Motor neuron (in vitro differentiated cells): ENCODE measurements at regions not wholly inside any gene's neighbourhood (a gene's known extent, or its start where the extent isn't known, plus 50 kb on each side); places are given as distances from the start of the nearest gene placed in this dataset.
A peak's percentile ranks its signal among the peaks of the same experiment; 100 is the strongest.
"Not testable (repeated sequence)": the region's sequence is repeated elsewhere in the genome, so short reads cannot be mapped to it uniquely, and the experiment has no call there.

Experiments
- ATAC-seq, 8 experiments: fragments of 200-7000 bp; cut with Tn5 transposase; replicated peaks in 6 of 8; 2 replicates each; pipeline ENCODE4 v1.8.0; 2021; ENCODE audit warnings: mild to moderate bottlenecking in 8 of 8, moderate library complexity in 8 of 8
- H3K27ac ChIP-seq, 2 donors: fragments of 250-450 bp; sonication (Bioruptor Pico); 2 replicates each; pipeline ENCODE4 v1.9.0; 2021; ENCODE audit warnings: antibody characterized with exemption in 2 of 2, mild to moderate bottlenecking in 2 of 2, moderate library complexity in 1 of 2
- H3K4me1 ChIP-seq, 2 donors: fragments of 250-450 bp; sonication (Bioruptor Pico); replicated peaks in 1 of 2; 2 replicates each; pipeline ENCODE4 v1.6.1; 2021; ENCODE audit warnings: antibody characterized with exemption in 2 of 2, mild to moderate bottlenecking in 2 of 2, moderate library complexity in 1 of 2
- H3K4me3 ChIP-seq, 5 donors: fragments of 250-450 bp; sonication (Bioruptor Pico); 2 replicates each; pipeline ENCODE4 v1.9.0; 2021; ENCODE audit warnings: antibody characterized with exemption in 5 of 5, mild to moderate bottlenecking in 5 of 5, moderate library complexity in 4 of 5
- WGBS, 10 experiments: fragments of 450-650 bp; shearing (Covaris generic); methylation state at CpG; one replicate each; pipeline ENCODE4 v1.0.0; 2022; 5-methylcytosine and 5-hydroxymethylcytosine counted together
- in situ Hi-C, 9 experiments: fragments of 400-800 bp; cut with MboI; loops; one replicate each; pipeline ENCODE4 v1.15.0; 2021; ENCODE audit warnings: low sequenced_read_pairs in 9 of 9, low pct_unique_long_range_greater_than_20kb in 2 of 9; ENCODE audit not compliant: unreplicated experiment in 9 of 9

- H3K27ac ChIP-seq = no peak overlapping the region
- no peaks in the 10 kb centered on the region for H3K4me1 ChIP-seq
- in situ Hi-C loops = no loop called here
- WGBS, 10 experiments = 0 to 91% (median 64%) methylated on average over 1 to 4 of the region's 4 CpGs
- ATAC-seq = no peak
- no peak overlapping the region for H3K4me3 ChIP-seq
Measured at GRCh38 chr17:54521137-54521536, 379.5 kb upstream of the TOM1L1 start.

GRCh38 chr17:54524501-54524900 lies 376.2 kb upstream of the TOM1L1 start:
- WGBS, 10 experiments = 0 to 95% (median 75%) methylated on average over 2 of the region's 2 CpGs
- no peak overlapping the region for H3K4me3 ChIP-seq
- H3K4me1 ChIP-seq = peaks cover 0 to 13% of the 10 kb centered on the region in 2 donors
- in situ Hi-C loops = no loop called here
- no peak for ATAC-seq
- H3K27ac ChIP-seq = no peak overlapping the region

- ATAC-seq = no peak
- H3K4me3 ChIP-seq = no peak overlapping the region
- WGBS, 10 experiments = 0 to 69% (median 44%) methylated on average over 1 to 2 of the region's 2 CpGs; no CpG with 5 or more reads in 4 of the 10 experiments
Measured at GRCh38 chr17:54527941-54528340, 372.7 kb upstream of the TOM1L1 start.

GRCh38 chr17:54530398-54530797 lies 370.3 kb upstream of the TOM1L1 start:
- WGBS, 10 experiments = 0 to 96% (median 48%) methylated on average over 1 to 3 of the region's 3 CpGs; no CpG with 5 or more reads in 2 of the 10 experiments
- Histone ChIP-seq H3K4me3 (no peak overlapping the region), H3K27ac (no peak overlapping the region), H3K4me1 (peaks cover 0 to 13% of the 10 kb centered on the region in 2 donors)
- in situ Hi-C loops = no loop called here
- no peak for ATAC-seq

More at GRCh38 chr17:54527941-54528340, 372.7 kb upstream of the TOM1L1 start:
- H3K4me1 ChIP-seq = peaks cover 0 to 13% of the 10 kb centered on the region in 2 donors
- H3K27ac ChIP-seq = no peak overlapping the region
- in situ Hi-C loops = no loop called here

- no peaks in the 10 kb centered on the region for H3K4me1 ChIP-seq
Measured at GRCh38 chr17:54536306-54536705, 364.3 kb upstream of the TOM1L1 start.

GRCh38 chr17:54537656-54538055 lies 363.0 kb upstream of the TOM1L1 start:
- no peak overlapping the region for H3K27ac ChIP-seq
- H3K4me1 ChIP-seq = no peaks in the 10 kb centered on the region
- in situ Hi-C loops = no loop called here
- ATAC-seq = no peak
- H3K4me3 ChIP-seq = no peak overlapping the region
- 0 to 88% (median 40%) methylated on average over 1 to 2 of the region's 3 CpGs; no CpG with 5 or more reads in 5 of the 10 experiments for WGBS, 10 experiments

More at GRCh38 chr17:54536306-54536705, 364.3 kb upstream of the TOM1L1 start:
- no peak overlapping the region for H3K4me3 ChIP-seq
- in situ Hi-C loops = no loop called here
- no peak overlapping the region for H3K27ac ChIP-seq
- ATAC-seq = no peak
- 0 to 100% (median 81%) methylated on average over 1 to 3 of the region's 4 CpGs; no CpG with 5 or more reads in 1 of the 10 experiments for WGBS, 10 experiments

GRCh38 chr17:54544249-54544648 lies 356.4 kb upstream of the TOM1L1 start:
- Histone ChIP-seq H3K27ac (no peak overlapping the region), H3K4me1 (no peaks in the 10 kb centered on the region), H3K4me3 (no peak overlapping the region)
- ATAC-seq = peak in 1 of 8 experiments; percentile 26
- WGBS, 10 experiments = 8 to 45% (median 20%) methylated on average over 2 of the region's 4 CpGs; no CpG with 5 or more reads in 7 of the 10 experiments
- in situ Hi-C loops = no loop called here

GRCh38 chr17:54559883-54560282 lies 340.8 kb upstream of the TOM1L1 start:
- ATAC-seq = no peak
- in situ Hi-C loops = no loop called here
- H3K4me3 ChIP-seq = no peak overlapping the region

GRCh38 chr17:54608634-54609155 lies 292.0 kb upstream of the TOM1L1 start:
- in situ Hi-C loops = no loop called here
- 0 to 33% (median 17%) methylated on average over 1 of the region's 1 CpG; no CpG with 5 or more reads in 2 of the 10 experiments for WGBS, 10 experiments
- Histone ChIP-seq H3K4me3 (no peak overlapping the region), H3K4me1 (peaks cover 0 to 5% of the 10 kb centered on the region in 2 donors), H3K27ac (no peak overlapping the region)
- peak in 5 of 8 experiments; percentile 92 to 99 (median 99) for ATAC-seq

More at GRCh38 chr17:54559883-54560282, 340.8 kb upstream of the TOM1L1 start:
- 0 to 100% (median 89%) methylated on average over 1 of the region's 1 CpG; no CpG with 5 or more reads in 1 of the 10 experiments for WGBS, 10 experiments
- Histone ChIP-seq H3K4me1 (no peaks in the 10 kb centered on the region), H3K27ac (no peak overlapping the region)

- 0 to 100% (median 74%) methylated on average over 1 to 2 of the region's 2 CpGs; no CpG with 5 or more reads in 1 of the 10 experiments for WGBS, 10 experiments
- no peak overlapping the region for H3K27ac ChIP-seq
- no peak overlapping the region for H3K4me3 ChIP-seq
Measured at GRCh38 chr17:54620399-54620978, 280.2 kb upstream of the TOM1L1 start.

GRCh38 chr17:54623746-54624145 lies 276.9 kb upstream of the TOM1L1 start:
- 0 to 100% (median 80%) methylated on average over 1 to 6 of the region's 6 CpGs; no CpG with 5 or more reads in 1 of the 10 experiments for WGBS, 10 experiments
- H3K4me1 ChIP-seq = no peaks in the 10 kb centered on the region
- no peak overlapping the region for H3K27ac ChIP-seq
- no peak overlapping the region for H3K4me3 ChIP-seq
- ATAC-seq = no peak
- in situ Hi-C loops = no loop called here

More at GRCh38 chr17:54620399-54620978, 280.2 kb upstream of the TOM1L1 start:
- ATAC-seq = peak in 1 of 8 experiments; percentile 23
- H3K4me1 ChIP-seq = no peaks in the 10 kb centered on the region
- in situ Hi-C loops = no loop called here

- in situ Hi-C loops = no loop called here
- Histone ChIP-seq H3K4me1 (no peaks in the 10 kb centered on the region), H3K27ac (no peak overlapping the region), H3K4me3 (no peak overlapping the region)
- no peak for ATAC-seq
- 0 to 84% (median 57%) methylated on average over 1 to 2 of the region's 2 CpGs; no CpG with 5 or more reads in 1 of the 10 experiments for WGBS, 10 experiments
Measured at GRCh38 chr17:54626146-54626703, 274.4 kb upstream of the TOM1L1 start.

- H3K4me1 ChIP-seq, H3K27ac ChIP-seq, H3K4me3 ChIP-seq, in situ Hi-C loops, ATAC-seq: not testable (repeated sequence)
- WGBS, 10 experiments = 0 to 96% (median 90%) methylated on average over 1 to 4 of the region's 6 CpGs; no CpG with 5 or more reads in 5 of the 10 experiments
Measured at GRCh38 chr17:54639426-54639825, 261.2 kb upstream of the TOM1L1 start.
